ENCODE measurements at regions not wholly inside any gene's neighbourhood (a gene's known extent, or its start where the extent isn't known, plus 50 kb on each side); places are given as distances from the start of the nearest gene placed in this dataset.

- 65 to 78% methylated on average over 3 of the region's 3 CpGs for WGBS, 2 donors
- no peak for FAIRE-seq
Observed at GRCh38 chrX:11913001-11913400, 155.0 kb downstream of the MSL3 start.

GRCh38 chrX:11929476-11929875 lies 171.4 kb downstream of the MSL3 start:
- Histone ChIP-seq H3K27ac (no peak overlapping the region), H3K4me3 (no peak overlapping the region), H3K9me3 (no peaks in the 10 kb centered on the region), H3K4me1 (no peaks in the 10 kb centered on the region), H3K36me3 (no peaks in the 10 kb centered on the region), H3K27me3 (peaks cover 0 to 7% (median 0%) of the 10 kb centered on the region in 4 donors)
- ATAC-seq, result no peak
- no peak for FAIRE-seq
- WGBS, 2 donors, result 52 to 59% methylated on average over 5 of the region's 5 CpGs
- DNase-seq, result no peak
- TF ChIP-seq CTCF (IDR thresholded peaks at IDR 0.05), result no peak
- intact Hi-C loops (cut with DNase I), result no loop called here

More at GRCh38 chrX:11913001-11913400, 155.0 kb downstream of the MSL3 start:
- ATAC-seq, result no peak
- no peak overlapping the region for H3K4me3 ChIP-seq
- DNase-seq, result no peak
- no peaks in the 10 kb centered on the region for H3K36me3 ChIP-seq
- no peak for TF ChIP-seq CTCF (IDR thresholded peaks at IDR 0.05)
- no peak overlapping the region for H3K27ac ChIP-seq
- intact Hi-C loops (cut with DNase I), result no loop called here
- peaks cover 0 to 14% (median 0%) of the 10 kb centered on the region in 4 donors for H3K27me3 ChIP-seq
- H3K4me1 ChIP-seq, result no peaks in the 10 kb centered on the region
- H3K9me3 ChIP-seq, result no peaks in the 10 kb centered on the region

- Histone ChIP-seq H3K4me1 (no peaks in the 10 kb centered on the region), H3K36me3 (no peaks in the 10 kb centered on the region), H3K4me3 (no peak overlapping the region), H3K27me3 (peaks cover 0 to 5% (median 0%) of the 10 kb centered on the region in 4 donors), H3K27ac (no peak overlapping the region), H3K9me3 (no peaks in the 10 kb centered on the region)
- WGBS, 2 donors, result 40 to 57% methylated on average over 1 of the region's 1 CpG
- FAIRE-seq (no peak), DNase-seq (no peak), ATAC-seq (no peak)
- no peak for TF ChIP-seq CTCF (IDR thresholded peaks at IDR 0.05)
- intact Hi-C loops (cut with DNase I), result no loop called here
Observed at GRCh38 chrX:11932423-11932822, 174.4 kb downstream of the MSL3 start.

GRCh38 chrX:11934089-11934488 lies 176.1 kb downstream of the MSL3 start:
- Histone ChIP-seq H3K27ac (no peak overlapping the region), H3K9me3 (no peaks in the 10 kb centered on the region), H3K4me1 (no peaks in the 10 kb centered on the region), H3K4me3 (no peak overlapping the region), H3K36me3 (no peaks in the 10 kb centered on the region), H3K27me3 (peaks cover 0 to 5% (median 0%) of the 10 kb centered on the region in 4 donors)
- DNase-seq (no peak), FAIRE-seq (no peak), ATAC-seq (no peak)
- 54 to 56% methylated on average over 1 of the region's 1 CpG for WGBS, 2 donors
- intact Hi-C loops (cut with DNase I), result no loop called here
- no peak for TF ChIP-seq CTCF (IDR thresholded peaks at IDR 0.05)

GRCh38 chrX:11941571-11941970 lies 183.5 kb downstream of the MSL3 start:
- H3K27me3 ChIP-seq, result peaks cover 0 to 20% (median 0%) of the 10 kb centered on the region in 4 donors
- DNase-seq, result no peak
- no peak for FAIRE-seq
- no peak for ATAC-seq
- no peak overlapping the region for H3K27ac ChIP-seq
- H3K4me1 ChIP-seq, result no peaks in the 10 kb centered on the region
- no peak for TF ChIP-seq CTCF (IDR thresholded peaks at IDR 0.05)
- H3K4me3 ChIP-seq, result no peak overlapping the region
- intact Hi-C loops (cut with DNase I), result no loop called here
- H3K9me3 ChIP-seq, result no peaks in the 10 kb centered on the region
- WGBS, 2 donors, result 51 to 56% methylated on average over 5 of the region's 5 CpGs
- no peaks in the 10 kb centered on the region for H3K36me3 ChIP-seq
